SKM-1 (cell line): ENCODE measurements at regions not wholly inside any gene's neighbourhood (a gene's known extent, or its start where the extent isn't known, plus 50 kb on each side); places are given as distances from the start of the nearest gene placed in this dataset.
"Not testable (repeated sequence)": the region's sequence is repeated elsewhere in the genome, so short reads cannot be mapped to it uniquely, and the experiment has no call there.

Source experiments
- DNase-seq: peaks from one replicate; lab custom pipeline; 2025; ENCODE audit not compliant: unreplicated experiment; lab: John Stamatoyannopoulos, UW

DNA sequence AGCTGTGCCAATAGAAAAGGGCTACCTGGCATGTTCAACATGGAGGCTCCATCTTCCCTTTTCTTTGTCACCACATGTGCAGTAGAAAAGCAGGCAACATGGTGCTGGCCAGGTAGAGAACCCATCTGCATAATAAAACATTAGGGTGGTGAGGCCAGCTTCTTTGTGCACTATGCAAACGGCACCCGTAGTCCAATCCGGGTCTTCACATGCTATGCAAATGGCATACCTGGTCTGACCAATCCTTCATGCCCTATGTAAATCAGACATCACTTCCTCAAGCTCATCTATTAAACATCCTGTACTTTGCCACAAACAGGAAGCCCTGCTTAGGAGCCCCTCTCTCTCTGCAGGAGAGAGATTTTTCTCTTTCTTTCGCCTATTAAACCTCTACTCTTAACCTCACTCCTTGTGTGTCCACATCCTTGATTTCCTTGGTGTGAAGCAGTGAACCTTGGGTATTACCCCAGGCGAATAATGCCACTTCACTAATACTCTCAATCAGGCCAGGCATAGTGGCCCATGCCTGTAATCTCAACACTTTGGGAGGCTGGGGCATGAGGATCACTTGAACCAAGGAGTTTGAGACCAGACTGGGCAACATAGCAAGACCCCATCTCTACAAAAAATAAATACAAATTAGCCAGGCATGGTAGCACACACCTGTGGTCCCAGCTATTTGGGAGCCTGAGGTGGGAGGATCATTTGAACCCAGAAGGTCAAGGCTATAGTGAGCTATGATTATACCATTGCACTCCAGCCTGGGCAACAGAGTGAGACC lies 111.3 kb upstream of the MRI1 start:
- no peak for DNase-seq

- no peak for DNase-seq
Observed at GRCh38 chr19:13646758-13647157, 117.6 kb upstream of the MRI1 start.

DNA sequence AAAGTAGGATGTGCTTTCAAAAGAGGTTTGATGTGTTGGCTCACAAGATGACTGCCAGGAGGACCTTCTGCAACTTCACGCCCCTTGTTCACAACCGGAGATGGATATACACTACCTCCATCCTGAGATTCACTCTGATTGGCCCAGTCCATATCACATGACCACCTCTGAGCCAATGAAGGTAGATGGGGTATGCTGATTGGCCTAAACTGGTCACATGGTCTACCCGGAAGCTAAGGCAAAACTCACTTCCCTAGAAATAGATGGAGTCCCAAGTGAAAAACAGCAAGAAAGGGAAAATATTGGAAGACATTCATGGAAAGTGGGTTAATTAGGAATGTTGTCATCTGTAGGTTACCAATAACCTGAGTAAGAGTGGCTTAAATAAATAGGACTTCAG lies 119.7 kb upstream of the MRI1 start:
- no peak for DNase-seq

DNA sequence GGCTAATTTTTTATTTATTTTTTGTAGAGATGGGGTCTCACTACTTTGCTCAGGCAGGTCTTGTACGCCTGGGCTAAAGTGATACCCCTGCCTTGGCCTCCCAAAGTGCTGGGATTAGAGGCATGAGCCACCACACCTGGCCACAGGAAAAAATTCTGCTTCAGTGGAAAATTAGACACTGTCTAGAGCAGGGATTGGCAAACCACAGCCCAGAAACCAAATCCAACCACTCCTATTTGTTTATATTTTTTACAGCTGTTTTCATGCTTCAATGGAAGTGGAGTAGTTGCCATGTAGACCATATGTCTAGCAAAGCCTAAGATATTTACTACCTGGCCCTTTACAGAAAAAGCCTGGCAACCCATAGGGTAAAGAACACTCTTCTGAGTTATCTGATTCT lies 123.7 kb upstream of the MRI1 start:
- no peak for DNase-seq

- DNase-seq = no peak
Observed at GRCh38 chr19:13639342-13639929, 124.9 kb upstream of the MRI1 start.

DNA sequence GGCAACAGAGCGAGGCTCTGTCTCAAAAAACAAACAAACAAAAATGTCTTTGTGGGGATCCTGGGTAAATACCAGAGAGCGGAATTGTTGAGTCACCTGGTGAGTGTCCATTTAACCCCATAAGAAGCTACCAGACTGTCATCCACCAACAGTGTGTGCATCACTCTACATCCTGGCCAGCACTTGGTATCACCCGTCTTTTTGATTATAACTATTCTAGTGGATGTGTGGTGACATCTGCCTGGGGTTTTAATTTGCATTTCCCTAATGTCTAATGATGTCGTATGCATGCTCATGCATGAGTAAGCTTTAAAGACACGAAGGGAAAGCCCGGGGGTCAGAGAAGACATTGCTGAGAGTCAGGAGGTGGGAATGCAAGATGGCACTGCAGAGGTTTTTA lies 126.7 kb upstream of the MRI1 start:
- no peak for DNase-seq

GRCh38 chr19:13634658-13635057 lies 128.4 kb upstream of the CACNA1A start:
- DNase-seq = no peak

GRCh38 chr19:13633522-13633922 lies 127.2 kb upstream of the CACNA1A start:
- DNase-seq = no peak

DNA sequence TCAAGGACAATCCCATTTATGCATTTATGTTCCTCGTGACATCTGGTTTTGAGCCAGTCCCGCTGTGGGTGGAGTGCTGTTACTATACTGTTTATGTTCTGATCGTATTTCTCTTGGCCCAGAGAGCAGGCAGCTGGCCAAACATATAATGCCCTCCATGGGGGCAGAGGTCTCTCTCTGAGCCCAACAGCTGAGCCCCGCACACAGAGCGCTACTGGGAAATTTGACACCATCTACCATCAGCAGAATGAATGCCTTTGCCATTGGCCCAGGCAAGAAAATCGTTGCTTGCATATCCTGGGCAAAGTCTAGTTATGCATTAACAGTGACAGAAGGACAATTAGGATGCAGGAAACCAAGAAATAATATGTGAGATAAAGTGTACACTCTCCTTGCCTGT lies 126.8 kb upstream of the CACNA1A start:
- DNase-seq = no peak

- not testable (repeated sequence) for DNase-seq
Observed at GRCh38 chr19:13632164-13632563, 125.9 kb upstream of the CACNA1A start.

DNA sequence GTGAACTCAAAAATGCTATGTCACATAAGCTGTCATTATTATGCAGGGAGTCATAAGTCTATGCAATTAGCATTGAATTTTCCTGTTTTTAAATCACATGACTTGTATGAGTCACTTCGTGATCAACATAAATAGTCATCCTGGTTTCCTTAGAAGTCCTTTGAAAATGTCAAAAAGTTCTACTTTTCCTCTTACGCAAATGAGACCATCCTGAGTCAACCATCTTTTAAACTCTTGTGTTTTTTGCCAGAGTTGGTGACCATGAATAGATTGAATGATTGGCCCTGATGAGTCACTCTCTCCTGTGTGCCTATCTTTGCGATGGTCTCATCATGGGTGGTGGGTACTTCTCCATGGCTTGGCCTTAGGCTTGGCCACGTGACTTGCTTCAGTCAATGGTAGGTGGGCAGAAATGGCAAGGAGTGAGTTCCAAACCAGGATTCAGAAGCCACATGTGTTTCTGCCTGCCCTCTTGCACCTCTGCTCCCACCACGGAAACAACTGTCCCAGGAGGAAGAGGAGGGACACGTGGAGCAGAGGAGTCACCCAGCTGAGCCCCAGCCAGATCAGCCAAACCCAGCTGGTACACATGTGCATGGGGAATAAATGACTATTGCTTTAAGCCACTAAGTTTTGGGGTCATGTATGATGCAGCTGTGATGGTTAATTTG lies 123.5 kb upstream of the CACNA1A start:
- no peak for DNase-seq

DNA sequence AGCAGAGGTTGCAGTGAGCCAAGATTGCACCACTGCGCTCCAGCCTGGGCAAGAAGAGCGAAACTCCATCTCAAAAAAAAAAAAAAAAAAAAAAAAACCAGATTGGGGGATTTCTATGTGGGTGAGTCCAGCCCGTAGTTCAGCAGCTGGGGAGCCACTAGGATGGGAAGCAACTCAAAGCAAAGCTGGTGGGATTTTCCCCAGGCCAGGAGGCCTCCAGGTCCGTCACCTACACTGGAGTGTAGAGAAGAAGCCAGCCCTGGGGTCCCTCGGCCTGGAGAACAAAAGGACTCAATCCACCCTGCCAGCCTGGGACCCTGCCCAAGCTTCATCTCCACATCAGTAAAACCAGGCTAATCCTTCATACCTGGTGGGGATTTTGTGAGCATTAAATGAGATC lies 121.3 kb upstream of the CACNA1A start:
- DNase-seq = no peak

GRCh38 chr19:13623716-13624710 lies 117.7 kb upstream of the CACNA1A start:
- DNase-seq = no peak

- DNase-seq = no peak
Observed at GRCh38 chr19:13622766-13623715, 116.8 kb upstream of the CACNA1A start.

GRCh38 chr19:13621413-13621812 lies 115.1 kb upstream of the CACNA1A start:
- DNase-seq = no peak

DNA sequence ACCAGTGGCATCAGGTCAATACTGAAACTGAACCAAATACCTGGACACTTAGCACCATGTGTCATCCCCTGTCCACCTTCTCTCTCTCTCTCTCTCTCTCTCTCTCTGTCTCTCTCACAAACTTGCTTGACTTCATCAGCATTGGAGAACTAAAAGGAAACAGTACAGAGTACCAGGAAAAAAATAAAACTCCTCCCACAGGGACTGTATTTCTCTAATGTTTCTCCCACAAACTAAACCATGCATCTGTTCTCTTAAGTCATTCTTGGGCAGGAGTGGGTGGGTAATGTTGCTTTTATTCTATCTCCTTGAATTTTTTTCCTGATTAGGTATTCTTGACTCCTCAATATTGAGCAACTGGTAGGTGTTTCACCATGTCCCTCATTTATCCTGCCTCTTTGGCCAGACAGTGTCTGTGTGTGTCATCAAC lies 112.9 kb upstream of the CACNA1A start:
- DNase-seq = no peak

- no peak for DNase-seq
Observed at GRCh38 chr19:13615890-13616289, 109.6 kb upstream of the CACNA1A start.

- no peak for DNase-seq
Observed at GRCh38 chr19:13613447-13613846, 107.2 kb upstream of the CACNA1A start.

DNA sequence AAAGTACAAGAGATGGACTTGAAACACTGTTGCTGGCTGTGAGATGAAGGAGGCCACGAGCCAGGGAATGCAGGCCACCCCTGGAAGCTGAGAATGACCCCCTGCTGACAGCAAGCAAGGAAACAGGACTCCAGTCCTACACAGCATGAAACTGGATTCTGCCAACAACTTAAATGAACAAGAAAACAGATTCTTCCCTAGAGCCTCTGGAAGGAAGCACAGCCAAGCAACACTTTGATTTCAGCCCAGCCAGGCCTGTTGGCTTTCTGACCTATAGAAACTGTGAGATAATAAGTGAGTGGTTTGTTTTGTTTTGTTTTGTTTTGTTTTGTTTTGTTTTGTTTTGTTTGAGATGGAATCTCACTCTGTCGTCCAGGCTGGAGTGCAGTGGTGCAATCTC lies 105.3 kb upstream of the CACNA1A start:
- no peak for DNase-seq
